Stimulated activated naive CD8-positive, alpha-beta T cell treated with anti-CD3 and anti-CD28 coated beads, Interleukin-15, amount 100 ng/mL, for 72 hours (primary cell): ENCODE measurements at regions not wholly inside any gene's neighbourhood (a gene's known extent, or its start where the extent isn't known, plus 50 kb on each side); places are given as distances from the start of the nearest gene placed in this dataset.

Source experiments
- ATAC-seq: fragments of 150-1000 bp; cut with Tn5 transposase; 2 replicates; pipeline ENCODE4 v1.10.0; 2021; ENCODE audit warnings: mild to moderate bottlenecking, moderate library complexity
- DNase-seq, 2 donors: peaks; one replicate each; pipeline ENCODE4 v3.0.0; 2021 to 2022
- H3K27ac Mint-ChIP-seq, 2 donors: one replicate each; pipeline ENCODE4 v1.8.0; 2022; ENCODE audit warnings: mild to moderate bottlenecking in 2 of 2, mixed read lengths in 2 of 2, moderate library complexity in 2 of 2
- H3K27me3 Mint-ChIP-seq: one replicate; pipeline ENCODE4 v1.8.0; 2022; ENCODE audit warnings: mixed read lengths
- H3K4me1 Mint-ChIP-seq: one replicate; pipeline ENCODE4 v1.8.0; 2022; ENCODE audit warnings: mild to moderate bottlenecking, mixed read lengths
- H3K4me3 Mint-ChIP-seq, 2 donors: one replicate each; pipeline ENCODE4 v1.8.0; 2022; ENCODE audit warnings: mild to moderate bottlenecking in 2 of 2, mixed read lengths in 2 of 2, moderate library complexity in 1 of 2
- H3K9me3 Mint-ChIP-seq, 2 donors: one replicate each; pipeline ENCODE4 v1.8.0; 2022; ENCODE audit warnings: mixed read lengths in 2 of 2

- DNase-seq, result no peak
- Mint-ChIP-seq H3K27ac (no peak overlapping the region), H3K4me3 (no peak overlapping the region), H3K4me1 (no peaks in the 10 kb centered on the region), H3K27me3 (peaks cover 6% of the 10 kb centered on the region), H3K9me3 (no peaks in the 10 kb centered on the region)
- ATAC-seq, result no peak
These were observed 66.1 kb upstream of the CXADR start for GRCh38 chr21:17446737-17447136.

- Mint-ChIP-seq H3K4me3 (no peak overlapping the region), H3K9me3 (no peaks in the 10 kb centered on the region), H3K4me1 (peaks cover 8% of the 10 kb centered on the region), H3K27ac (no peak overlapping the region), H3K27me3 (peaks cover 10% of the 10 kb centered on the region)
- ATAC-seq (no peak), DNase-seq (no peak)
These were observed 63.1 kb upstream of the CXADR start for GRCh38 chr21:17449701-17450100.

GRCh38 chr21:17451364-17451891 is 61.4 kb upstream of the CXADR start:
- no peak overlapping the region for H3K4me3 Mint-ChIP-seq
- H3K27me3 Mint-ChIP-seq, result peaks cover 13% of the 10 kb centered on the region
- DNase-seq (no peak), ATAC-seq (no peak)
- no peaks in the 10 kb centered on the region for H3K9me3 Mint-ChIP-seq
- H3K27ac Mint-ChIP-seq, result no peak overlapping the region
- H3K4me1 Mint-ChIP-seq, result peaks cover 10% of the 10 kb centered on the region

- H3K27me3 Mint-ChIP-seq, result peaks cover 17% of the 10 kb centered on the region
- DNase-seq (peak; percentile 33 to 65), ATAC-seq (peak; percentile 94)
- peak overlapping the region; percentile 51 to 66 for H3K4me3 Mint-ChIP-seq
- H3K27ac Mint-ChIP-seq, result peak overlapping the region; percentile 74 to 95
- no peaks in the 10 kb centered on the region for H3K9me3 Mint-ChIP-seq
- peaks cover 10% of the 10 kb centered on the region for H3K4me1 Mint-ChIP-seq
These were observed 58.4 kb upstream of the CXADR start for GRCh38 chr21:17454315-17455027.

GRCh38 chr21:17455028-17455353 is 57.9 kb upstream of the CXADR start:
- ATAC-seq (no peak), DNase-seq (no peak)
- peak overlapping the region; percentile 51 to 66 for H3K4me3 Mint-ChIP-seq
- H3K27me3 Mint-ChIP-seq, result peaks cover 19% of the 10 kb centered on the region
- peak overlapping the region in 1 of 2 donors; percentile 95 for H3K27ac Mint-ChIP-seq
- peaks cover 10% of the 10 kb centered on the region for H3K4me1 Mint-ChIP-seq
- no peaks in the 10 kb centered on the region for H3K9me3 Mint-ChIP-seq

- no peak for DNase-seq
- ATAC-seq, result no peak
- Mint-ChIP-seq H3K27me3 (peaks cover 15% of the 10 kb centered on the region), H3K4me3 (no peak overlapping the region), H3K4me1 (peaks cover 10% of the 10 kb centered on the region), H3K27ac (no peak overlapping the region), H3K9me3 (no peaks in the 10 kb centered on the region)
These were observed 57.4 kb upstream of the CXADR start for GRCh38 chr21:17455451-17455850.

GRCh38 chr21:17458279-17458678 is 54.6 kb upstream of the CXADR start:
- H3K4me1 Mint-ChIP-seq, result peaks cover 10% of the 10 kb centered on the region
- DNase-seq (no peak), ATAC-seq (no peak)
- no peak overlapping the region for H3K27ac Mint-ChIP-seq
- no peak overlapping the region for H3K4me3 Mint-ChIP-seq
- H3K9me3 Mint-ChIP-seq, result no peaks in the 10 kb centered on the region
- H3K27me3 Mint-ChIP-seq, result peaks cover 15% of the 10 kb centered on the region

- no peak overlapping the region for H3K27ac Mint-ChIP-seq
- no peaks in the 10 kb centered on the region for H3K9me3 Mint-ChIP-seq
- H3K4me1 Mint-ChIP-seq, result no peaks in the 10 kb centered on the region
- ATAC-seq (no peak), DNase-seq (no peak)
- no peak overlapping the region for H3K4me3 Mint-ChIP-seq
- peaks cover 8% of the 10 kb centered on the region for H3K27me3 Mint-ChIP-seq
These were observed 52.7 kb upstream of the CXADR start for GRCh38 chr21:17460094-17460493.

- DNase-seq (no peak), ATAC-seq (no peak)
- Mint-ChIP-seq H3K4me3 (no peak overlapping the region), H3K9me3 (no peaks in the 10 kb centered on the region), H3K27ac (no peak overlapping the region), H3K27me3 (peaks cover 8% of the 10 kb centered on the region), H3K4me1 (no peaks in the 10 kb centered on the region)
These were observed 51.8 kb upstream of the CXADR start for GRCh38 chr21:17461014-17461413.

GRCh38 chr21:17461582-17461981 is 51.3 kb upstream of the CXADR start:
- DNase-seq (no peak), ATAC-seq (no peak)
- Mint-ChIP-seq H3K27me3 (peaks cover 8% of the 10 kb centered on the region), H3K4me3 (no peak overlapping the region), H3K9me3 (no peaks in the 10 kb centered on the region), H3K27ac (no peak overlapping the region), H3K4me1 (no peaks in the 10 kb centered on the region)

GRCh38 chr21:17462276-17462981 is 50.4 kb upstream of the CXADR start:
- no peaks in the 10 kb centered on the region for H3K9me3 Mint-ChIP-seq
- no peaks in the 10 kb centered on the region for H3K4me1 Mint-ChIP-seq
- no peak for ATAC-seq
- no peak overlapping the region for H3K4me3 Mint-ChIP-seq
- DNase-seq, result no peak
- no peak overlapping the region for H3K27ac Mint-ChIP-seq
- H3K27me3 Mint-ChIP-seq, result peaks cover 8% of the 10 kb centered on the region
